Astrocyte of the spinal cord (primary cell): ENCODE measurements at regions not wholly inside any gene's neighbourhood (a gene's known extent, or its start where the extent isn't known, plus 50 kb on each side); places are given as distances from the start of the nearest gene placed in this dataset.

Experiments
- DNase-seq: peaks from one replicate; pipeline ENCODE4 v3.0.0; 2011; ENCODE audit warnings: low read depth, low spot score
- H3K4me3 ChIP-seq: 2 replicates; pipeline ENCODE4 v1.5.1; 2011; ENCODE audit warnings: low read depth, mild to moderate bottlenecking, low read length, moderate library complexity
- CTCF ChIP-seq: IDR thresholded peaks from 2 replicates; pipeline ENCODE4 v1.5.1; 2012; ENCODE audit warnings: low read depth, mild to moderate bottlenecking, low read length, inconsistent platforms
- in situ Hi-C: cut with HindIII; loops from 2 replicates; pipeline ENCODE4 v1.10.0; 2017; ENCODE audit warnings: low sequenced_read_pairs

DNA sequence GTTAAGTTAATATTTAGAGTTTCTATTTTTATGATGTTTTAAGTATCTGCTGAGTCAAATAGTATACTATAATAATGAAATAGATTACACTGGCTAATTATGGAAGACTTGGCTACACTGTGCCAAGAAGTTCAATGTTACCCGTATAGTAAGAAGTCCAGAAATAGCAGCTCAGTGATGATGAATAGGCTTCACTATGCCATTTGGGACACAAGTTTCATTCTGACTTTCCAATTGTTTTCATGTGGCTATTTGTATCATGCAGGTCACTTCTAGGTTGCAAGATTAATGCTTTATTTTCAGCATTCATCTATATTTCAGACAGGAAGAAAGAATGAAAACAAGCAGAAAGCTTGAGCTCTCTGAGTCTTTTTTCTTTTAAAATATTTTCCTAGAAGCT is 194.5 kb upstream of the RIOK2 start:
- no peak for TF ChIP-seq CTCF
- no peak for DNase-seq
- in situ Hi-C loops = no loop called here
- no peak overlapping the region for H3K4me3 ChIP-seq

DNA sequence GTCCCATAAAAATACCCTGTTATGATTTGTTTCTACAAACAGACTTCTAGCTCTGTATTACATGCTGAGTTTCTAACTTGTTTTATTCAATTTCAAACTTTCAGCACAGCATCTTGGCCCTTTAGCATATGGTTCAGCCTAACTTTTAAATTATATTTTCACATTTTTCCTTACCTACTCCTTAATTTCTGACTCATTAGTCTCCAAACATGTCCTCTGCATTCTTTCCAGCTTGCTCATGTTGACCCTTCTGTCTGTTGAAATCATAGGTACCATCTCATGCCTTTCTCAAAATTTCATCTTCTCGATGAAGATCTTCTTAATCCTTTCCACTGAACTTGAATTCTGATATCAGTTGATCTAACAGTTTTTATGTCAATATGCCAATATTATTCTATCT is 200.9 kb upstream of the RIOK2 start:
- H3K4me3 ChIP-seq = no peak overlapping the region
- in situ Hi-C loops = no loop called here
- DNase-seq = peak; percentile 15
- no peak for TF ChIP-seq CTCF

DNA sequence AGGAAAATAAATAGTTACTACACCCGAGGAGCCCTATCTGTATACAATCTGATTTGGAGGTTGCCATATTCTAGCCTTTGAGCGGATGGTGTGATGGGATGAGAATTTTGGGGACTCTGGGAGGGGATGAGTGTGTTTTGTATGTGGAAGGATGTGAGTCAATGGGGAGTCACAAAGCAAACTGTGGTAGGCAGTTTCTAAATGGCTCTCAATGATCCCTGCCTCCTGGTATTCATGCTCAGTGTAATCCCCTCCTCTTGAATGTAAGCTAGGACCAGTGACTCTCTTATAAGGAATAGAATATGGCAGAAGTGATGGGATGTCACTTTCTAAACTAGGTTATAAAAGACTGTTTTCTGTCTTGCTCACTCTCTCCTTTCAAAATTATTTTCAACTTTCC is 205.7 kb upstream of the RIOK2 start:
- no peak for TF ChIP-seq CTCF
- no peak overlapping the region for H3K4me3 ChIP-seq
- in situ Hi-C loops = no loop called here
- DNase-seq = peak; percentile 6

GRCh38 chr5:97400537-97400936 is 217.5 kb upstream of the RIOK2 start:
- DNase-seq = no peak
- in situ Hi-C loops = no loop called here
- no peak for TF ChIP-seq CTCF
- H3K4me3 ChIP-seq = no peak overlapping the region

- no peak for TF ChIP-seq CTCF
- in situ Hi-C loops = no loop called here
- DNase-seq = no peak
- H3K4me3 ChIP-seq = no peak overlapping the region
Observed at GRCh38 chr5:97405941-97406340, 222.9 kb upstream of the RIOK2 start.

GRCh38 chr5:97406946-97407676 is 224.1 kb upstream of the RIOK2 start:
- TF ChIP-seq CTCF = no peak
- H3K4me3 ChIP-seq = no peak overlapping the region
- in situ Hi-C loops = no loop called here
- no peak for DNase-seq
